MCF 10A (cell line): ENCODE measurements at regions not wholly inside any gene's neighbourhood (a gene's known extent, or its start where the extent isn't known, plus 50 kb on each side); places are given as distances from the start of the nearest gene placed in this dataset.

Experiments used
- BruUV-seq: library from RNA; stranded (reverse); fragments of 400-500 nt; replicated peaks from 2 replicates; lab custom pipeline; 2021; lab: Mats Ljungman, UMichigan
- CTCF ChIA-PET: fragments of 300-600 bp; sonication (Branson Sonifier 250); formaldehyde crosslinking; extraction: SDS; loops from one replicate; lab custom pipeline; 2021; ENCODE audit warnings: antibody characterized with exemption, inconsistent platforms; lab: Yijun Ruan, JAX
- POLR2A ChIA-PET: fragments of 300-600, 350-650 bp; sonication (Branson Sonifier 250); formaldehyde crosslinking; extraction: SDS; loops from one replicate; lab custom pipeline; 2020; ENCODE audit warnings: antibody characterized with exemption, inconsistent platforms; lab: Yijun Ruan, JAX
- DNase-seq: peaks from one replicate; pipeline ENCODE4 v3.0.0-alpha.2; 2018; ENCODE audit not compliant: unreplicated experiment
- H3K27ac Mint-ChIP-seq: one replicate; pipeline ENCODE4 v1.8.0; 2022; ENCODE audit warnings: mild to moderate bottlenecking, low read depth, mixed read lengths; ENCODE audit not compliant: unreplicated experiment
- H3K27me3 Mint-ChIP-seq: one replicate; pipeline ENCODE4 v1.8.0; 2022; ENCODE audit warnings: mixed read lengths; ENCODE audit not compliant: insufficient read depth, unreplicated experiment
- H3K36me3 Mint-ChIP-seq: one replicate; pipeline ENCODE4 v1.8.0; 2022; ENCODE audit warnings: mild to moderate bottlenecking, moderate library complexity, mixed read lengths; ENCODE audit not compliant: insufficient read depth, unreplicated experiment
- H3K4me1 Mint-ChIP-seq: one replicate; pipeline ENCODE4 v1.8.0; 2022; ENCODE audit warnings: mixed read lengths; ENCODE audit not compliant: insufficient read depth, unreplicated experiment
- H3K4me3 Mint-ChIP-seq: one replicate; pipeline ENCODE4 v1.8.0; 2022; ENCODE audit warnings: mild to moderate bottlenecking, moderate library complexity, mixed read lengths; ENCODE audit not compliant: unreplicated experiment
- H3K9me3 Mint-ChIP-seq: one replicate; pipeline ENCODE4 v1.8.0; 2022; ENCODE audit warnings: mixed read lengths; ENCODE audit not compliant: unreplicated experiment
- CTCF ChIP-seq: fragments of 200-600 bp; IDR thresholded peaks from one replicate; pipeline ENCODE4 v1.8.0; 2022; ENCODE audit warnings: antibody characterized with exemption, mild to moderate bottlenecking; ENCODE audit not compliant: unreplicated experiment
- intact Hi-C: fragments of 100-400 bp; cut with micrococcal nuclease; formaldehyde crosslinking; loops from 2 replicates; pipeline ENCODE4 v1.14.1; 2022

DNA sequence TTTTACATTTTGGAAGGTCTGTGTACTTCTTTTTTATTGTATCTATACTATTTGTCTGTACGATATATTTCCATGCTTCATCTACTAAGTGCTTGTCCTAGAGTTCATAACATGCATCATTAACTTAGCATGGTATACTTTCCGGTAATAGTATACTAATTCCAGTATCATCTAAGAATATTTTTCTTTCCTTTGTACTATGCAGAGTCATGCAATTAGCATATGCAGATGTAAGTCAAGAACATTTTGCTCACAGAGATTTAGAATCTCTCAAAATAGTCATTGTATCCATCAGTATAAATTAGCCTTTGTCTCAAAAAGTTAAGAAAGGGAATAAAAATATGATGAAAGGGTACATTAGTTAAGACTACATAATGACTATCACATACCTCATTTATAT lies 770.4 kb upstream of the GRAMD2B start:
- no peak for DNase-seq
- intact Hi-C loops: no loop called here
- Mint-ChIP-seq H3K27me3 (no peaks in the 10 kb centered on the region), H3K4me1 (no peaks in the 10 kb centered on the region), H3K9me3 (peaks cover 10% of the 10 kb centered on the region), H3K27ac (no peak overlapping the region), H3K4me3 (no peak overlapping the region), H3K36me3 (no peaks in the 10 kb centered on the region)
- ChIA-PET CTCF (no interaction called here), POLR2A (no interaction called here)
- no TSS peak for BruUV-seq
- TF ChIP-seq CTCF: no peak

DNA sequence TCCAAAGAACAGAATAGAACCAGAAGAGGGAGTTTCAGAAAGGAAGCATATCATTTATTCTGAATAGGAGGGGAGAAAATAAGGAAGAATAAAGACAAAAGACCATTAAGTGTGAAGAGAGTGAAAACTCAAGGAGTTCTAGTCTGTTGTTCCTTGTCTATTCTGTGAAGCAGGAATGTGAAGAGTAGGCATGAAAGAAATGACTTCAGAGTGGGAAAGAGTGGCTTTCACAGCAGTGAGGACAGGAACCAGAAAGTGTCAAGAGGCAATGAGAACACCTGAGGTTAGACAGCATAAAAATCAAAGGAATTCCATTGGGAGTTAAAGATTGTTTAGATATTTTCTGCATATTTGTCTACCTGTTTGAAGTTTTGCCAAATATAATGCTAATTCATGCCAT lies 768.8 kb upstream of the GRAMD2B start:
- no peak for TF ChIP-seq CTCF
- Mint-ChIP-seq H3K36me3 (no peaks in the 10 kb centered on the region), H3K9me3 (no peaks in the 10 kb centered on the region), H3K27me3 (no peaks in the 10 kb centered on the region), H3K4me3 (no peak overlapping the region), H3K27ac (no peak overlapping the region), H3K4me1 (no peaks in the 10 kb centered on the region)
- intact Hi-C loops: no loop called here
- DNase-seq: no peak
- POLR2A ChIA-PET: no interaction called here
- BruUV-seq: no TSS peak
- CTCF ChIA-PET: no interaction called here

GRCh38 chr5:125655156-125655555 lies 768.1 kb upstream of the GRAMD2B start:
- Mint-ChIP-seq H3K9me3 (no peaks in the 10 kb centered on the region), H3K27me3 (no peaks in the 10 kb centered on the region), H3K36me3 (no peaks in the 10 kb centered on the region), H3K4me3 (no peak overlapping the region), H3K27ac (no peak overlapping the region), H3K4me1 (no peaks in the 10 kb centered on the region)
- no peak for DNase-seq
- intact Hi-C loops: no loop called here
- CTCF ChIA-PET: interaction anchor here (0.7 kb wide), 1 partner anchor 10 kb away, joined by 3 read pairs; no protein-coding TSS in a partner anchor
- no peak for TF ChIP-seq CTCF
- BruUV-seq: no TSS peak
- POLR2A ChIA-PET: no interaction called here

- Mint-ChIP-seq H3K9me3 (no peaks in the 10 kb centered on the region), H3K27ac (no peak overlapping the region), H3K36me3 (no peaks in the 10 kb centered on the region), H3K4me3 (no peak overlapping the region), H3K27me3 (no peaks in the 10 kb centered on the region), H3K4me1 (no peaks in the 10 kb centered on the region)
- BruUV-seq: no TSS peak
- DNase-seq: no peak
- ChIA-PET CTCF (interaction anchor here (0.6 kb wide), 2 partner anchors 786 to 1151 kb away, joined by 3 to 6 read pairs; no protein-coding TSS in a partner anchor), POLR2A (interaction anchor here (0.5 kb wide), 1 partner anchor 903 kb away, joined by 3 read pairs; no protein-coding TSS in a partner anchor)
- intact Hi-C loops: no loop called here
- no peak for TF ChIP-seq CTCF
These were observed 765.3 kb upstream of the GRAMD2B start for GRCh38 chr5:125657936-125658335.
